Ectodermal cell (in vitro differentiated cells): ENCODE measurements at regions not wholly inside any gene's neighbourhood (a gene's known extent, or its start where the extent isn't known, plus 50 kb on each side); places are given as distances from the start of the nearest gene placed in this dataset.
"Not testable (repeated sequence)": the region's sequence is repeated elsewhere in the genome, so short reads cannot be mapped to it uniquely, and the experiment has no call there.

ENCODE experiments used
- H3K27ac ChIP-seq: 2 replicates; pipeline ENCODE4 v1.7.0; 2013; ENCODE audit warnings: mild to moderate bottlenecking, low read depth, low read length; ENCODE audit not compliant: insufficient read depth, poor library complexity, severe bottlenecking
- H3K27me3 ChIP-seq: 2 replicates; pipeline ENCODE4 v1.7.0; 2013; ENCODE audit warnings: mild to moderate bottlenecking, low read length; ENCODE audit not compliant: insufficient read depth, control insufficient read depth, poor library complexity, severe bottlenecking
- H3K36me3 ChIP-seq: one replicate; pipeline ENCODE4 v1.7.0; 2013; ENCODE audit warnings: low read length; ENCODE audit not compliant: control insufficient read depth, insufficient read depth
- H3K4me1 ChIP-seq: one replicate; pipeline ENCODE4 v1.7.0; 2013; ENCODE audit warnings: low read length; ENCODE audit not compliant: control insufficient read depth, insufficient read depth
- H3K4me3 ChIP-seq: 2 replicates; pipeline ENCODE4 v1.7.0; 2013; ENCODE audit warnings: low read depth, low read length, control low read depth; ENCODE audit not compliant: insufficient read depth
- H3K9me3 ChIP-seq: 2 replicates; pipeline ENCODE4 v1.7.0; 2013; ENCODE audit warnings: mild to moderate bottlenecking, low read length, moderate library complexity; ENCODE audit not compliant: control insufficient read depth
- WGBS, 2 experiments: methylation state at CpG; one replicate each; pipeline ENCODE4 v1.1.7; 2013; ENCODE audit warnings: missing lambda C conversion rate in 2 of 2; 5-methylcytosine and 5-hydroxymethylcytosine counted together

GRCh38 chr2:138355244-138355643, 146.3 kb upstream of the SPOPL start:
- WGBS, 2 experiments = 97 to 100% methylated on average over 2 of the region's 2 CpGs
- Histone ChIP-seq H3K27ac (no peak overlapping the region), H3K4me1 (no peaks in the 10 kb centered on the region), H3K9me3 (no peaks in the 10 kb centered on the region), H3K4me3 (no peak overlapping the region), H3K36me3 (no peaks in the 10 kb centered on the region), H3K27me3 (no peaks in the 10 kb centered on the region)

- 86 to 91% methylated on average over 4 of the region's 4 CpGs for WGBS, 2 experiments
- no peaks in the 10 kb centered on the region for H3K36me3 ChIP-seq
- no peaks in the 10 kb centered on the region for H3K9me3 ChIP-seq
- H3K4me1 ChIP-seq = no peaks in the 10 kb centered on the region
- H3K27me3 ChIP-seq = no peaks in the 10 kb centered on the region
- H3K4me3 ChIP-seq = no peak overlapping the region
- no peak overlapping the region for H3K27ac ChIP-seq
Observed at GRCh38 chr2:138356178-138356577, 145.4 kb upstream of the SPOPL start.

- Histone ChIP-seq H3K27me3 (no peaks in the 10 kb centered on the region), H3K36me3 (no peaks in the 10 kb centered on the region), H3K27ac (no peak overlapping the region), H3K4me1 (no peaks in the 10 kb centered on the region), H3K4me3 (no peak overlapping the region), H3K9me3 (no peaks in the 10 kb centered on the region)
- WGBS, 2 experiments = 83 to 100% methylated on average over 1 of the region's 1 CpG
Observed at GRCh38 chr2:138359532-138359931, 142.0 kb upstream of the SPOPL start.

- Histone ChIP-seq H3K27ac (no peak overlapping the region), H3K27me3 (no peaks in the 10 kb centered on the region), H3K9me3 (no peaks in the 10 kb centered on the region), H3K4me3 (no peak overlapping the region), H3K4me1 (no peaks in the 10 kb centered on the region), H3K36me3 (no peaks in the 10 kb centered on the region)
- 100% methylated on average over 1 of the region's 1 CpG for WGBS, 2 experiments
Observed at GRCh38 chr2:138364554-138365162, 136.9 kb upstream of the SPOPL start.

- Histone ChIP-seq H3K36me3 (no peaks in the 10 kb centered on the region), H3K9me3 (no peaks in the 10 kb centered on the region), H3K27ac (no peak overlapping the region), H3K27me3 (no peaks in the 10 kb centered on the region), H3K4me1 (no peaks in the 10 kb centered on the region), H3K4me3 (no peak overlapping the region)
- 84 to 94% methylated on average over 3 of the region's 3 CpGs for WGBS, 2 experiments
Observed at GRCh38 chr2:138365581-138365980, 136.0 kb upstream of the SPOPL start.

GRCh38 chr2:138369856-138370255, 131.7 kb upstream of the SPOPL start:
- H3K9me3 ChIP-seq = no peaks in the 10 kb centered on the region

GRCh38 chr2:138373993-138374408, 127.6 kb upstream of the SPOPL start:
- no peaks in the 10 kb centered on the region for H3K4me1 ChIP-seq
- WGBS, 2 experiments = 57% methylated on average over 1 of the region's 1 CpG; no CpG with 5 or more reads in 1 of the 2 experiments
- no peak overlapping the region for H3K27ac ChIP-seq
- no peaks in the 10 kb centered on the region for H3K27me3 ChIP-seq
- H3K4me3 ChIP-seq = no peak overlapping the region
- H3K36me3 ChIP-seq = no peaks in the 10 kb centered on the region
- no peaks in the 10 kb centered on the region for H3K9me3 ChIP-seq

More at GRCh38 chr2:138369856-138370255, 131.7 kb upstream of the SPOPL start:
- Histone ChIP-seq H3K27me3 (no peaks in the 10 kb centered on the region), H3K4me3 (no peak overlapping the region), H3K27ac (no peak overlapping the region), H3K4me1 (no peaks in the 10 kb centered on the region), H3K36me3 (no peaks in the 10 kb centered on the region)

- Histone ChIP-seq H3K9me3 (no peaks in the 10 kb centered on the region), H3K4me1 (no peaks in the 10 kb centered on the region), H3K36me3 (no peaks in the 10 kb centered on the region), H3K27ac (no peak overlapping the region), H3K27me3 (no peaks in the 10 kb centered on the region), H3K4me3 (no peak overlapping the region)
Observed at GRCh38 chr2:138381373-138381772, 120.2 kb upstream of the SPOPL start.

GRCh38 chr2:138382672-138383071, 118.9 kb upstream of the SPOPL start:
- Histone ChIP-seq H3K36me3 (no peaks in the 10 kb centered on the region), H3K4me3 (no peak overlapping the region), H3K9me3 (no peaks in the 10 kb centered on the region), H3K4me1 (no peaks in the 10 kb centered on the region), H3K27ac (no peak overlapping the region), H3K27me3 (no peaks in the 10 kb centered on the region)
- 71% methylated on average over 1 of the region's 1 CpG; no CpG with 5 or more reads in 1 of the 2 experiments for WGBS, 2 experiments

GRCh38 chr2:138386191-138386590, 115.4 kb upstream of the SPOPL start:
- not testable (repeated sequence) for H3K4me1 ChIP-seq, H3K27me3 ChIP-seq, H3K36me3 ChIP-seq, H3K9me3 ChIP-seq, H3K27ac ChIP-seq, H3K4me3 ChIP-seq
- WGBS, 2 experiments = 75 to 82% methylated on average over 7 of the region's 9 CpGs

GRCh38 chr2:138389063-138389462, 112.5 kb upstream of the SPOPL start:
- Histone ChIP-seq H3K36me3 (no peaks in the 10 kb centered on the region), H3K9me3 (no peaks in the 10 kb centered on the region), H3K27ac (no peak overlapping the region), H3K4me3 (no peak overlapping the region), H3K4me1 (no peaks in the 10 kb centered on the region), H3K27me3 (no peaks in the 10 kb centered on the region)
- WGBS, 2 experiments = 96 to 97% methylated on average over 4 of the region's 4 CpGs
